HEK293 (cell line): ENCODE measurements at regions not wholly inside any gene's neighbourhood (a gene's known extent, or its start where the extent isn't known, plus 50 kb on each side); places are given as distances from the start of the nearest gene placed in this dataset.
"Not testable (repeated sequence)": the region's sequence is repeated elsewhere in the genome, so short reads cannot be mapped to it uniquely, and the experiment has no call there.

Source experiments
- CTCF ChIA-PET: fragments of 350-600 bp; formaldehyde crosslinking; extraction: SDS; loops from one replicate; lab custom pipeline; 2021; ENCODE audit warnings: antibody characterized with exemption; lab: Yijun Ruan, JAX
- POLR2A ChIA-PET: fragments of 300-600 bp; formaldehyde crosslinking; extraction: SDS; loops from one replicate; lab custom pipeline; 2020; ENCODE audit warnings: antibody characterized with exemption, inconsistent platforms; lab: Yijun Ruan, JAX
- H3K27ac ChIP-seq: fragments of 200-500 bp; sonication (Bioruptor generic); 2 replicates; pipeline ENCODE4 v1.5.1; 2014; ENCODE audit warnings: low read depth, low read length, control low read depth, inconsistent platforms; ENCODE audit errors: extremely low read depth
- H3K36me3 ChIP-seq, 2 experiments: fragments of 200-500 bp in 1 of 2; sonication (Bioruptor generic) in 1 of 2; 1 replicate in 1 of 2; 2 replicates in 1 of 2; pipeline ENCODE4 v1.5.1; 2014 to 2017; ENCODE audit warnings: inconsistent platforms in 2 of 2, low read length in 2 of 2; ENCODE audit not compliant: control insufficient read depth in 2 of 2, insufficient read depth in 1 of 2
- H3K4me1 ChIP-seq: fragments of 200-500 bp; sonication (Bioruptor generic); 2 replicates; pipeline ENCODE4 v1.5.1; 2014; ENCODE audit warnings: mild to moderate bottlenecking, low read length, inconsistent platforms; ENCODE audit not compliant: control insufficient read depth, insufficient read depth
- H3K4me3 ChIP-seq: 2 replicates; pipeline ENCODE4 v1.5.1; 2011; ENCODE audit warnings: low read depth, mild to moderate bottlenecking, control low read depth, low read length, moderate library complexity
- H3K9me3 ChIP-seq: fragments of 200-500 bp; sonication (Bioruptor generic); 2 replicates; pipeline ENCODE4 v1.5.1; 2014; ENCODE audit warnings: low read depth, low read length, inconsistent platforms; ENCODE audit not compliant: control insufficient read depth, insufficient read depth
- GFI1B ChIP-seq: fragments of 450-650 bp; formaldehyde crosslinking; IDR thresholded peaks from 2 replicates; pipeline ENCODE4 v1.5.1; 2016; ENCODE audit warnings: missing biosample characterization, missing genetic modification characterization
- MEIS1 ChIP-seq: sonication (generic); formaldehyde crosslinking; IDR thresholded peaks from 2 replicates; pipeline ENCODE4 v1.8.1; 2022; ENCODE audit warnings: missing genetic modification reagents, mild to moderate bottlenecking, borderline replicate concordance
- ZBTB7A ChIP-seq: fragments of 450-650 bp; formaldehyde crosslinking; IDR thresholded peaks from 2 replicates; pipeline ENCODE4 v1.5.1; 2016; ENCODE audit warnings: low read depth, missing biosample characterization, missing genetic modification characterization
- ZFP3 ChIP-seq: fragments of 450-650 bp; formaldehyde crosslinking; IDR thresholded peaks from 2 replicates; pipeline ENCODE4 v1.5.1; 2016; ENCODE audit warnings: low read depth, missing biosample characterization, missing genetic modification characterization
- ZNF2 ChIP-seq: fragments of 450-650 bp; formaldehyde crosslinking; IDR thresholded peaks from 2 replicates; pipeline ENCODE4 v1.5.1; 2016; ENCODE audit warnings: missing biosample characterization, missing genetic modification characterization
- ZNF214 ChIP-seq: fragments of 450-650 bp; formaldehyde crosslinking; IDR thresholded peaks from 2 replicates; pipeline ENCODE4 v1.5.1; 2017; ENCODE audit warnings: missing biosample characterization, mild to moderate bottlenecking, missing genetic modification characterization, borderline replicate concordance
- ZNF48 ChIP-seq: fragments of 450-650 bp; formaldehyde crosslinking; IDR thresholded peaks from 2 replicates; pipeline ENCODE4 v1.5.1; 2016; ENCODE audit warnings: missing biosample characterization, missing genetic modification characterization
- ZNF501 ChIP-seq: fragments of 450-650 bp; formaldehyde crosslinking; IDR thresholded peaks from 2 replicates; pipeline ENCODE4 v1.5.1; 2016; ENCODE audit warnings: missing biosample characterization, missing genetic modification characterization
- ZNF510 ChIP-seq: fragments of 450-650 bp; formaldehyde crosslinking; IDR thresholded peaks from 2 replicates; pipeline ENCODE4 v1.5.1; 2018; ENCODE audit warnings: mild to moderate bottlenecking, missing genetic modification characterization, missing biosample characterization; ENCODE audit not compliant: insufficient replicate concordance
- ZNF514 ChIP-seq: fragments of 450-650 bp; formaldehyde crosslinking; IDR thresholded peaks from 2 replicates; pipeline ENCODE4 v1.5.1; 2016; ENCODE audit warnings: missing biosample characterization, missing genetic modification characterization
- ZNF548 ChIP-seq: fragments of 450-650 bp; formaldehyde crosslinking; IDR thresholded peaks from 2 replicates; pipeline ENCODE4 v1.5.1; 2016; ENCODE audit warnings: missing biosample characterization, missing genetic modification characterization
- ZNF621 ChIP-seq: fragments of 450-650 bp; formaldehyde crosslinking; IDR thresholded peaks from 2 replicates; pipeline ENCODE4 v1.5.1; 2017; ENCODE audit warnings: missing biosample characterization, missing genetic modification characterization
- ZNF654 ChIP-seq: fragments of 450-650 bp; formaldehyde crosslinking; IDR thresholded peaks from 2 replicates; pipeline ENCODE4 v1.5.1; 2016; ENCODE audit warnings: low read depth, missing biosample characterization, missing genetic modification characterization
- ZSCAN30 ChIP-seq: fragments of 450-650 bp; IDR thresholded peaks from 2 replicates; pipeline ENCODE4 v1.5.1; 2018; ENCODE audit warnings: missing biosample characterization, mild to moderate bottlenecking, missing genetic modification characterization, moderate library complexity
- TF ChIP-seq, protein P1 (sequence below): fragments of 450-650 bp; formaldehyde crosslinking; IDR thresholded peaks from 2 replicates; pipeline ENCODE4 v1.5.1; 2016; ENCODE audit warnings: missing biosample characterization, missing genetic modification characterization
- TF ChIP-seq, protein P2 (sequence below): fragments of 450-650 bp; formaldehyde crosslinking; IDR thresholded peaks from 2 replicates; pipeline ENCODE4 v1.5.1; 2016; ENCODE audit warnings: missing biosample characterization, missing genetic modification characterization, borderline replicate concordance
- TF ChIP-seq, protein P3 (sequence below): fragments of 450-650 bp; formaldehyde crosslinking; IDR thresholded peaks from 2 replicates; pipeline ENCODE4 v1.5.1; 2016; ENCODE audit warnings: missing biosample characterization, missing genetic modification characterization
- TF ChIP-seq, protein P4 (sequence below): fragments of 450-650 bp; formaldehyde crosslinking; IDR thresholded peaks from 2 replicates; pipeline ENCODE4 v1.5.1; 2016; ENCODE audit warnings: missing biosample characterization, missing genetic modification characterization, low read depth
- TF ChIP-seq, protein P5 (sequence below): fragments of 450-650 bp; formaldehyde crosslinking; IDR thresholded peaks from 2 replicates; pipeline ENCODE4 v1.5.1; 2016; ENCODE audit warnings: missing biosample characterization, missing genetic modification characterization

DNA sequence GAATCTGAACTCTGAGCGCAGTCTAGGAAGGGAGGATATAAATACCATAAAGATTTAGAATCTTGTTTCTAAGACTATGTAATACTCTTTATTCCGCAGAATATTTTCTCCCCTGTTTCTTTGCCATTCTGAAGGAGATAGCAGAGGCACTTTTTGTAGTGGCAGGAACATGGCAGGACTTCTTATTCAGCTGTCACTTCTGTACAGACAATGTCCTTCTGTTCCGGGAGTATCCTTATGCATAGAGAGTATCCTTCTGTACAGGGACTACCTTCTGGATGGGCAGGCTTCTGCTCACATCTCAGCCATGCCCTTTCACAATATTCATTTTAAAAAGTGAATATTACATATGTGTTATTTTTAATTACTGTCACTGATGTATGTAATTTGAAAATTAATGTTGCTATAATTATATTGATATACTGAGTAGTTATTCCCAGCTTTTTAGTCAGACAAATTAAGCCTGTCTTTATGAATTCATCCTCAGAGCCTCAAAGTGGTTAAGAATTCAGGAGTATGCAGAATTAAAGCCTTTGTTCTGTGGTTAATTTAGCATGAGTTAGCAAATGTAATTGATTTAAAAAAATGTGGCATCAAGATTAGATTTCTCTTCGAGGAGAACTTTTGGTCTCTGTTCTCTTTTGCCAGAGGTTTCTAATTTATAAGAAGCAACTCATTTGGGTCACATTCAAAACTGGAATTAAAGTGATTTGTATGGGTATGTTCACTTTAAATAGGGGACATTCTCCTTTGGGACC is 174.4 kb downstream of the FHIP1A start (continued):
- TF ChIP-seq, protein P1, sequence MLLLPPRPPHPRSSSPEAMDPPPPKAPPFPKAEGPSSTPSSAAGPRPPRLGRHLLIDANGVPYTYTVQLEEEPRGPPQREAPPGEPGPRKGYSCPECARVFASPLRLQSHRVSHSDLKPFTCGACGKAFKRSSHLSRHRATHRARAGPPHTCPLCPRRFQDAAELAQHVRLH (tag by site-specific recombination), result no peak
- TF ChIP-seq ZNF48 (no peak), ZNF501 (no peak), ZNF548 (tag by site-specific recombination) (no peak), ZNF654 (tag by site-specific recombination) (no peak), MEIS1 (CRISPR knock-in tag) (no peak), ZNF2 (tag by site-specific recombination) (no peak)
- TF ChIP-seq, protein P2, sequence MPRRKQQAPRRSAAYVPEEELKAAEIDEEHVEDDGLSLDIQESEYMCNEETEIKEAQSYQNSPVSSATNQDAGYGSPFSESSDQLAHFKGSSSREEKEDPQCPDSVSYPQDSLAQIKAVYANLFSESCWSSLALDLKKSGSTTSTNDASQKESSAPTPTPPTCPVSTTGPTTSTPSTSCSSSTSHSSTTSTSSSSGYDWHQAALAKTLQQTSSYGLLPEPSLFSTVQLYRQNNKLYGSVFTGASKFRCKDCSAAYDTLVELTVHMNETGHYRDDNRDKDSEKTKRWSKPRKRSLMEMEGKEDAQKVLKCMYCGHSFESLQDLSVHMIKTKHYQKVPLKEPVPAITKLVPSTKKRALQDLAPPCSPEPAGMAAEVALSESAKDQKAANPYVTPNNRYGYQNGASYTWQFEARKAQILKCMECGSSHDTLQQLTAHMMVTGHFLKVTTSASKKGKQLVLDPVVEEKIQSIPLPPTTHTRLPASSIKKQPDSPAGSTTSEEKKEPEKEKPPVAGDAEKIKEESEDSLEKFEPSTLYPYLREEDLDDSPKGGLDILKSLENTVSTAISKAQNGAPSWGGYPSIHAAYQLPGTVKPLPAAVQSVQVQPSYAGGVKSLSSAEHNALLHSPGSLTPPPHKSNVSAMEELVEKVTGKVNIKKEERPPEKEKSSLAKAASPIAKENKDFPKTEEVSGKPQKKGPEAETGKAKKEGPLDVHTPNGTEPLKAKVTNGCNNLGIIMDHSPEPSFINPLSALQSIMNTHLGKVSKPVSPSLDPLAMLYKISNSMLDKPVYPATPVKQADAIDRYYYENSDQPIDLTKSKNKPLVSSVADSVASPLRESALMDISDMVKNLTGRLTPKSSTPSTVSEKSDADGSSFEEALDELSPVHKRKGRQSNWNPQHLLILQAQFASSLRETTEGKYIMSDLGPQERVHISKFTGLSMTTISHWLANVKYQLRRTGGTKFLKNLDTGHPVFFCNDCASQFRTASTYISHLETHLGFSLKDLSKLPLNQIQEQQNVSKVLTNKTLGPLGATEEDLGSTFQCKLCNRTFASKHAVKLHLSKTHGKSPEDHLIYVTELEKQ (tag by site-specific recombination), result no peak
- TF ChIP-seq, protein P3, sequence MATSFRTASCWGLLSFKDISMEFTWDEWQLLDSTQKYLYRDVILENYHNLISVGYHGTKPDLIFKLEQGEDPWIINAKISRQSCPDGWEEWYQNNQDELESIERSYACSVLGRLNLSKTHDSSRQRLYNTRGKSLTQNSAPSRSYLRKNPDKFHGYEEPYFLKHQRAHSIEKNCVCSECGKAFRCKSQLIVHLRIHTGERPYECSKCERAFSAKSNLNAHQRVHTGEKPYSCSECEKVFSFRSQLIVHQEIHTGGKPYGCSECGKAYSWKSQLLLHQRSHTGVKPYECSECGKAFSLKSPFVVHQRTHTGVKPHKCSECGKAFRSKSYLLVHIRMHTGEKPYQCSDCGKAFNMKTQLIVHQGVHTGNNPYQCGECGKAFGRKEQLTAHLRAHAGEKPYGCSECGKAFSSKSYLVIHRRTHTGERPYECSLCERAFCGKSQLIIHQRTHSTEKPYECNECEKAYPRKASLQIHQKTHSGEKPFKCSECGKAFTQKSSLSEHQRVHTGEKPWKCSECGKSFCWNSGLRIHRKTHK, result no peak

DNA sequence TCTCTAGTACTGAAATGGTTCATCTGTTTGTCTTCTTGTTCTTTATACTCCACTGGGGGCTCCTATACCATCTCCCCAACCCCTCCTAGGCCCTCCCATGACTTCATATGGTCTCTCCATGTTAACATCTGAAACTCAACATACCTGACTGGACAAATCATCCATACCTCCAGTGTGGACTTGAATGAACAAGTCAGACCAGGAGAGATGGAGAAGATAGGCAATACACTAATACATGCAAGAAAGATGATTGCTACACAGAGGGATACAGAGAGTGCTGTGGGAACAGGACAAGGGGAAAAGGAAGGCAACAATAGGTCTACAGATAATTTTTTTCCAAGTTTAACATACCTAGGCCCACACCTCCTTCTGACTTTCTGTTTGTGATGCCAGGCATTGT is 175.1 kb downstream of the FHIP1A start:
- H3K9me3 ChIP-seq, result no peaks in the 10 kb centered on the region
- no peak overlapping the region for H3K4me3 ChIP-seq
- peaks cover 3% of the 10 kb centered on the region; the same call in 1 of the 2 replicates for H3K4me1 ChIP-seq
- ChIA-PET POLR2A (no interaction called here), CTCF (interaction anchor here (1.4 kb wide), 1 partner anchor 107 kb away, joined by 4 read pairs; no protein-coding TSS in a partner anchor)
- no peaks in the 10 kb centered on the region for H3K36me3 ChIP-seq
- no peak for TF ChIP-seq GFI1B (tag by site-specific recombination)
- TF ChIP-seq ZFP3 (tag by site-specific recombination), result no peak
- TF ChIP-seq ZBTB7A, result no peak
- TF ChIP-seq, protein P4, sequence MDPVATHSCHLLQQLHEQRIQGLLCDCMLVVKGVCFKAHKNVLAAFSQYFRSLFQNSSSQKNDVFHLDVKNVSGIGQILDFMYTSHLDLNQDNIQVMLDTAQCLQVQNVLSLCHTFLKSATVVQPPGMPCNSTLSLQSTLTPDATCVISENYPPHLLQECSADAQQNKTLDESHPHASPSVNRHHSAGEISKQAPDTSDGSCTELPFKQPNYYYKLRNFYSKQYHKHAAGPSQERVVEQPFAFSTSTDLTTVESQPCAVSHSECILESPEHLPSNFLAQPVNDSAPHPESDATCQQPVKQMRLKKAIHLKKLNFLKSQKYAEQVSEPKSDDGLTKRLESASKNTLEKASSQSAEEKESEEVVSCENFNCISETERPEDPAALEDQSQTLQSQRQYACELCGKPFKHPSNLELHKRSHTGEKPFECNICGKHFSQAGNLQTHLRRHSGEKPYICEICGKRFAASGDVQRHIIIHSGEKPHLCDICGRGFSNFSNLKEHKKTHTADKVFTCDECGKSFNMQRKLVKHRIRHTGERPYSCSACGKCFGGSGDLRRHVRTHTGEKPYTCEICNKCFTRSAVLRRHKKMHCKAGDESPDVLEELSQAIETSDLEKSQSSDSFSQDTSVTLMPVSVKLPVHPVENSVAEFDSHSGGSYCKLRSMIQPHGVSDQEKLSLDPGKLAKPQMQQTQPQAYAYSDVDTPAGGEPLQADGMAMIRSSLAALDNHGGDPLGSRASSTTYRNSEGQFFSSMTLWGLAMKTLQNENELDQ (tag by site-specific recombination), result no peak
- TF ChIP-seq ZNF621 (tag by site-specific recombination), result no peak
- no peak for TF ChIP-seq ZNF514
- no peak for TF ChIP-seq ZSCAN30
- no peak for TF ChIP-seq ZNF510 (tag by site-specific recombination)
- TF ChIP-seq ZNF214, result no peak
- TF ChIP-seq, protein P5, sequence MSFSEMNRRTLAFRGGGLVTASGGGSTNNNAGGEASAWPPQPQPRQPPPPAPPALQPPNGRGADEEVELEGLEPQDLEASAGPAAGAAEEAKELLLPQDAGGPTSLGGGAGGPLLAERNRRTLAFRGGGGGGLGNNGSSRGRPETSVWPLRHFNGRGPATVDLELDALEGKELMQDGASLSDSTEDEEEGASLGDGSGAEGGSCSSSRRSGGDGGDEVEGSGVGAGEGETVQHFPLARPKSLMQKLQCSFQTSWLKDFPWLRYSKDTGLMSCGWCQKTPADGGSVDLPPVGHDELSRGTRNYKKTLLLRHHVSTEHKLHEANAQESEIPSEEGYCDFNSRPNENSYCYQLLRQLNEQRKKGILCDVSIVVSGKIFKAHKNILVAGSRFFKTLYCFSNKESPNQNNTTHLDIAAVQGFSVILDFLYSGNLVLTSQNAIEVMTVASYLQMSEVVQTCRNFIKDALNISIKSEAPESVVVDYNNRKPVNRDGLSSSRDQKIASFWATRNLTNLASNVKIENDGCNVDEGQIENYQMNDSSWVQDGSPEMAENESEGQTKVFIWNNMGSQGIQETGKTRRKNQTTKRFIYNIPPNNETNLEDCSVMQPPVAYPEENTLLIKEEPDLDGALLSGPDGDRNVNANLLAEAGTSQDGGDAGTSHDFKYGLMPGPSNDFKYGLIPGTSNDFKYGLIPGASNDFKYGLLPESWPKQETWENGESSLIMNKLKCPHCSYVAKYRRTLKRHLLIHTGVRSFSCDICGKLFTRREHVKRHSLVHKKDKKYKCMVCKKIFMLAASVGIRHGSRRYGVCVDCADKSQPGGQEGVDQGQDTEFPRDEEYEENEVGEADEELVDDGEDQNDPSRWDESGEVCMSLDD (tag by site-specific recombination), result no peak
- no peak overlapping the region for H3K27ac ChIP-seq

DNA sequence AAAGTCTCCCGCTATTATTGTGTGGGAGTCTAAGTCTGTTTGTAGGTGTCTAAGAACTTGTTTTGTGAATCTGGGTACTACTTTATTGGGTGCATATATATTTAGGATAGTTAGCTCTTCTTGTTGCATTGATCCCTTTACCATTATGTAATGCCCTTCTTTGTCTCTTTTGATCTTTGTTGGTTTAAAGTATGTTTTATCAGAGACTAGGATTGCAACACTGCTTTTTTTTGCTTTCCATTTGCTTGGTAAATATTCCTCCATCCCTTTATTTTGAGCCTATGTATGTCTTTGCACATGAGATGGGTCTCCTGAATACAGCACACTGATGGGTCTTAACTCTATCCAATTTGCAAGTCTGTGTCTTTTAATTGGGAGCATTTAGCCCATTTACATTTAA is 165.2 kb downstream of the GATB start:
- H3K27ac ChIP-seq, H3K4me3 ChIP-seq, H3K36me3 ChIP-seq, POLR2A ChIA-PET, H3K4me1 ChIP-seq, H3K9me3 ChIP-seq: not testable (repeated sequence)
- CTCF ChIA-PET, result interaction anchor here (0.7 kb wide), 1 partner anchor 231 kb away, joined by 3 read pairs; no protein-coding TSS in a partner anchor

DNA sequence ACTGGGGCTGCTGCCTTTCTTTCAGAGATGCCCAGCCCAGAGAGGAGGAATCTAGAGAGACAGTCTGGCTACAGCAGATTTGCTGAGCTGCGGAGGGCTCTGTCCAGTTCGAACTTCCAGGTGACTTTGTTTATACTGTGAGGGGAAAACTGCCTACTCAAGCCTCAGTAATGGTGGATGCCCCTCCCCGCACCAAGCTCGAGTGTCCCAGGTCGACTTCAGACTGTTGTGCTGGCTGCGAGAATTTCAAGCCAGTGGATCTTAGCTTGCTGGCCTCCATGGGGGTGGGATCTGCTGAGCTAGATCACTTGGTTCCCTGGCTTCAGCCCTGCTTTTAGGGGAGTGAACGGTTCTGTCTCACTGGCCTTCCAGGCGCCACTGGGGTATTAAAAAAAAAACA is 163.1 kb downstream of the GATB start:
- POLR2A ChIA-PET, H3K9me3 ChIP-seq, H3K36me3 ChIP-seq, H3K27ac ChIP-seq, H3K4me3 ChIP-seq, H3K4me1 ChIP-seq: not testable (repeated sequence)
- CTCF ChIA-PET, result interaction anchor here (0.7 kb wide), 1 partner anchor 568 kb away, joined by 3 read pairs; no protein-coding TSS in a partner anchor
